AG09309 (cell line): ENCODE measurements at regions not wholly inside any gene's neighbourhood (a gene's known extent, or its start where the extent isn't known, plus 50 kb on each side); places are given as distances from the start of the nearest gene placed in this dataset.
"Not testable (repeated sequence)": the region's sequence is repeated elsewhere in the genome, so short reads cannot be mapped to it uniquely, and the experiment has no call there.

Experiments used
- DNase-seq: peaks from one replicate; pipeline ENCODE4 v3.0.0-alpha.2; 2010; ENCODE audit warnings: low read depth
- H3K4me3 ChIP-seq: 2 replicates; pipeline ENCODE4 v1.5.1; 2011; ENCODE audit warnings: mild to moderate bottlenecking, low read depth, low read length, moderate library complexity; ENCODE audit not compliant: control insufficient read depth
- TF ChIP-seq, protein P1 (sequence below): IDR thresholded peaks from 2 replicates; pipeline ENCODE4 v1.5.1; 2011; ENCODE audit warnings: mild to moderate bottlenecking, low read depth, low read length, inconsistent platforms; ENCODE audit not compliant: insufficient read depth, control insufficient read depth; ENCODE audit errors: missing control alignments

DNA sequence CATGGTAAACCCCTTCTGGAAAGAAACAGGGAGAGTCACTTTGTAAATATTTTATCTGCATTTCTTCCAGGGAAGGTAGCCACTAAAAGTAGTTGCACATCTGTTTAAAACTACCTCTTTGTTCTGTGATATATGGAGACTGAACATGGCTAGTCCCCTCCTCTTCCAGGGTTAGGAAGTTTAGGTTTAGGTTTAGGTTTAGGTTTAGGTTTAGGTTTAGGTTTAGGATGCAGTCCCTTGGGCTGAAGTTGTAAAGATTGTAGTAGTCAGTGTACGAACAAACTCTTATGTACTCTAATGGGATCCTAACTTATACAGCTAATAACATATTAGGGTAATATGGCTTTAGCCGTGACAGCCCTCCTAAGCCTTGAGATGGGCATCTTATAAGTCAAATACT, 880.2 kb upstream of the TMEFF2 start:
- no peak for DNase-seq
- no peak overlapping the region for H3K4me3 ChIP-seq
- TF ChIP-seq, protein P1, sequence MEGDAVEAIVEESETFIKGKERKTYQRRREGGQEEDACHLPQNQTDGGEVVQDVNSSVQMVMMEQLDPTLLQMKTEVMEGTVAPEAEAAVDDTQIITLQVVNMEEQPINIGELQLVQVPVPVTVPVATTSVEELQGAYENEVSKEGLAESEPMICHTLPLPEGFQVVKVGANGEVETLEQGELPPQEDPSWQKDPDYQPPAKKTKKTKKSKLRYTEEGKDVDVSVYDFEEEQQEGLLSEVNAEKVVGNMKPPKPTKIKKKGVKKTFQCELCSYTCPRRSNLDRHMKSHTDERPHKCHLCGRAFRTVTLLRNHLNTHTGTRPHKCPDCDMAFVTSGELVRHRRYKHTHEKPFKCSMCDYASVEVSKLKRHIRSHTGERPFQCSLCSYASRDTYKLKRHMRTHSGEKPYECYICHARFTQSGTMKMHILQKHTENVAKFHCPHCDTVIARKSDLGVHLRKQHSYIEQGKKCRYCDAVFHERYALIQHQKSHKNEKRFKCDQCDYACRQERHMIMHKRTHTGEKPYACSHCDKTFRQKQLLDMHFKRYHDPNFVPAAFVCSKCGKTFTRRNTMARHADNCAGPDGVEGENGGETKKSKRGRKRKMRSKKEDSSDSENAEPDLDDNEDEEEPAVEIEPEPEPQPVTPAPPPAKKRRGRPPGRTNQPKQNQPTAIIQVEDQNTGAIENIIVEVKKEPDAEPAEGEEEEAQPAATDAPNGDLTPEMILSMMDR: no peak

DNA sequence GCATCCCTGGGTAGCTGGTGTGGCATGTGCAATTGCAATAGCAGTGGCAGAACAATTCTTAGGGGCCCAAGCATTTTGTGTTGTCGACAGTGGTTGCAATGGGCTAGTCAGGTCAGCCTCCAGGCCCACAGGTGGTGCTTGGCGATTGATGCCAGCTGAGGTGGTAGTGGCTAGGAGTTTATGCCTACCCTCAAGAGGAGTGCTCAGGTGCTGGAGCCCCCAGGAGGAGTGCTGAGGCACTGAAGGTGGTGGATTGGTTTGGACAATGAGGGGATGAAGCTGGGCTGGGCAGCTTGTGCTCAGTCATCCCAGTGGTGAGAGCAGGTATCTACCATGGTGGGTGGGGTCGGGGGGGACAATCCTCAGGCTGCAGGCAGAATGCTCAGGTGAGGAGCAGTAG, 877.9 kb upstream of the TMEFF2 start:
- TF ChIP-seq, protein P1: no peak
- H3K4me3 ChIP-seq: no peak overlapping the region
- no peak for DNase-seq

DNA sequence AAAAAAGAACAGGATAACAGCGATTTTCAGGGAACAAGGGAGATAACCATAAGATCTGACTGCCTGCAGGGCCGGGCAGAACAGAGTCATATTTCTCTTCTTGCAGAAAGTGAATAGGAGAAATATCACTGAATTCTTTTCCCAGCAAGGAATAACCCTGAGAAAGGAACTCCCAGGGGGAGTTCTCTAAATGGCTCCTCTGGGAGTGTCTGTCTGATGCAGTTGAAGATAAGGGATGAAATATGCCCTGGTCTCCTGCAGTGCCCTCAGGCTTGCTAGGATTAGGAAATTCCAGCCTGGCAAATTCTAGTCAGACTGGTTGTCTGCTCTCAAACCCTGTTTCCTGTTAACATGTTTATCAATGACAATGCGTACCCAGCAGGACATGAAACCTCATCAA, 830.8 kb upstream of the TMEFF2 start:
- not testable (repeated sequence) for H3K4me3 ChIP-seq, DNase-seq

DNA sequence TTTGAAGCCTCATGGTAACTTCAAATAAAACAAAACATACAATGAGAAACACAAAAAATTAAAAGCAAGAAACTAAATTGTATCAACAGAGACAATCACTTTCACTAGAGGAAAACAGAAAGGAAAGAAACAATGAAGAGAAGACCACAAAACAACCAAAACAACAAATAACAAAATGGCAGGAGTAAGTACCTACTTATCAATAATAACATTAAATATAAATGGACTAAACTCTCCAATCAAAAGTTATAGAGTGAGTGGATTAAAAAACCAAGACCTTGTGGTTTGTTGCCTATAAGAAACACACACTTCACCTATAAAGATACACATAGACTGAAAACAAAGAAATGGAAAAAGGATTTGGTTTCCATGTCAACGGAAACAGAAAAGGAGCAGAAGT, 830.1 kb upstream of the TMEFF2 start:
- no peak overlapping the region for H3K4me3 ChIP-seq
- DNase-seq: no peak
- TF ChIP-seq, protein P1: no peak

DNA sequence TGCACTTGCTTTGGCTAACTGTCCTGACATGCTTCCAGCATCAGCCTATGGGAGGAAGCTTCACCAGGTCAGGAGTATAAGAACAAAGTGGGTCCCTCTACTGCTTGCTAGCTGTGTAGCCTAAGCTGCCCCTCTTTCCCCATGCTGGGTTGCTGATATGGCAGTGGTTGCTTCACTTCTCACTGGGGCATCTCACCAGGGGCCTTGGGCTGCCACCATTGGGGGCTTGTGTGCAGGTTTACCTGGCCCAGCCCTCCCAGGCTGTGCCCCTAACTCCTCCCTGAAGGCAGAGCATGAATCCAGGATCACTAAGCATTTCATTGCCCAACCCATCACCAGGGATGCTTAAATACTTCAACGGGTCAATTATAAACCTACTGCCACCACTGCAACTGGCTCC, 817.1 kb upstream of the TMEFF2 start:
- H3K4me3 ChIP-seq: no peak overlapping the region
- DNase-seq: no peak
- TF ChIP-seq, protein P1: no peak

DNA sequence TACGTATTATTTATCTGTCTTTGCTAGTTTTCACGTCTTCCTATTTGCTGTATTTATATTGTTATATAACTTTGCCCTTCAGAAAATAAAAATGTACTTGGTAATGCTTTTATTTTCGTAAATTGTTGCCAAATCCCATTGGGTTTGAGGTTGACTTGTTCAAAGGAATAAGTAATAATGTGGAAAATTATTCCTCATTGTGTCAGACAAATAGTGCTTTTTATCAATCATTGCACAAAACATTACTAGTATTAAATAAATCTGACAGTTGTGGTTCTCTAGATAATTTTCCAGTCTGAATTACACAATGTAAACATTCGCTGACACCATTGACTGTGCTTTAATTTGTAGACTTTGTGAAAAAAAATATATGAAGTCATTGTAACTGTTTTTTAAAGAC, 798.3 kb upstream of the TMEFF2 start:
- no peak for DNase-seq
- TF ChIP-seq, protein P1: no peak
- no peak overlapping the region for H3K4me3 ChIP-seq

DNA sequence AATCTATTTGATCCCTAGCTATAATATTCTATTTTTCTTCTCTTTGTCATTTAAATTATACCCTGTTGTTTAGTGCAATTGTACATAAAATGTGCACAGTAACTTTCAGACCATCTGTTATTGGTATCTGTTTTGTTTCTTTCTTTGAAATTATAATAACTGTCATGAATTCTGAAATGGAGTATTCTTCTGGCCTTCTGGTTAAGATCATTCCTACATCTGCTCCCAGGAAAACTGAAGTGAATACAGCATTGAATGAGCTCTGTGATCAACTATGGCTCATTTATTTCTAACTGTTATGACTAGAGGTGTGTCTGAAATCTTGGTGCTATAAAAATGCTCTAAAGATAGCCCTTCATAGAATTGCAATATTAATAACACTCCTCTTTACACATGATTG, 788.4 kb upstream of the TMEFF2 start:
- H3K4me3 ChIP-seq: no peak overlapping the region
- no peak for DNase-seq
- TF ChIP-seq, protein P1: no peak
